ENCODE measurements at regions not wholly inside any gene's neighbourhood (a gene's known extent, or its start where the extent isn't known, plus 50 kb on each side); places are given as distances from the start of the nearest gene placed in this dataset.
"Not testable (repeated sequence)": the region's sequence is repeated elsewhere in the genome, so short reads cannot be mapped to it uniquely, and the experiment has no call there.

DNA sequence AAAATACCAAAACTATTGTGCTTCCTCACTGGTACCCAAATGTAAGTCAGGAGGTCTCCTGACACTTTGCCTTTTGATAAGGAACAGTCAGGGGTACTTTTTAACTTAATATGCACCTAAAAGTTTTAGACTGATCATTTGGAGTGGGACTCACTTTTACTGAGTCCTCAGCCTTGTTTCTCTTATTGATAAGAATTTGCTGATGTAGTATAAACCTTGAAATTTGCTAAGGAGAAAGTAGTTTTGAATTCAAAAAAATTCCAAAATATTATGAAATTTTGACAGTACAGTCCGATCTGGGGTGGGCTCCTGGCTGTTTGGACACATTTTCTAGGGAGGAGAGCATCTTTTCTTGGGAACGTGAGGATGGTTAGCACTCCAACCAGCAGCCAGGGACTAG, 91.4 kb upstream of the GATB start:
- no peak for DNase-seq (ENCODE audit: low read depth, low spot score)

DNA sequence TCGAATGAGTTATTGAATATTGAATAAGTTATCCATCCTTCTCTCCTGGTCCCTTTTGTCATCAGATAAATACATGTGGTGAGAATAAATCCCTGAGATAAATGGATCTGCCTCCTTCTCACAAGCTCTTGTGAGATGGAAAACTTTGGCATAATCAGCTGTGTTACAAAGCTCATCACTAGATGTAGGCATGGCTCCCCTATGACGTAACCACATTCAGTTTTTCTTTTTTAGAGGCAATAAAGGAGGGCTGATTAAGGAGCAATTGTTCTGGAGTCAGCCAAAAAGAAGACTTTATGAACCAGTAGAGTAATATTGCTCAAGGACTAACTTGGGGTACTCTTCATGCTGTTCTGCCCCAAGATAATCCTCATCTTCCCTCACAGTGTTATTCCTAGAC, 90.5 kb upstream of the GATB start:
- no peak for DNase-seq (ENCODE audit: low read depth, low spot score)

GRCh38 chr4:151850791-151851213, 90.0 kb upstream of the GATB start:
- no peak for DNase-seq (ENCODE audit: low read depth, low spot score)

GRCh38 chr4:151845551-151845950, 84.7 kb upstream of the GATB start:
- not testable (repeated sequence) for DNase-seq (ENCODE audit: low read depth, low spot score)

GRCh38 chr4:151842430-151843079, 81.7 kb upstream of the GATB start:
- DNase-seq (ENCODE audit: low read depth, low spot score): no peak

- no peak for DNase-seq (ENCODE audit: low read depth, low spot score)
Measured at GRCh38 chr4:151841107-151841506, 80.3 kb upstream of the GATB start.

- DNase-seq (ENCODE audit: low read depth, low spot score): no peak
Measured at GRCh38 chr4:151835467-151835866, 74.7 kb upstream of the GATB start.

DNA sequence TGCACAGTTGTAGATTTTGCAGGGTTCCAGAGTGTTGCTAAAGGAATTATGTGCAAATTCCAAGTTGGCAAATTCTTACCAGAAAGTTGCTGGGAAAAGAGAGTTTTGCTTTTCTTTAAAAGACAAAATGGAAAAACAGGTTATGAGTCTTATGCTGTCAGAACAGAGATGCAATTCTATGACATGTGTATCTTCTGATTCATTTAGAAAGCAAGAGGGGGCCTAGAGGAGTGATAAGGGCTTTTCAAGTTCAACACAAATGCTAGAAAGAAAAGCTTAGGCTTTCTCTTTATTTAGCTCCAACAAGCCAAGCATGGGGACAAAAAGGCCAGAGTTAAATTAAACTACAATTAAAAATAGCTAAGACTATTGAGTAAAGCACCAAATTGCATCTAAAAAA, 72.4 kb upstream of the GATB start:
- DNase-seq (ENCODE audit: low read depth, low spot score): no peak

- DNase-seq (ENCODE audit: low read depth, low spot score): no peak
Measured at GRCh38 chr4:151831526-151831925, 70.7 kb upstream of the GATB start.

DNA sequence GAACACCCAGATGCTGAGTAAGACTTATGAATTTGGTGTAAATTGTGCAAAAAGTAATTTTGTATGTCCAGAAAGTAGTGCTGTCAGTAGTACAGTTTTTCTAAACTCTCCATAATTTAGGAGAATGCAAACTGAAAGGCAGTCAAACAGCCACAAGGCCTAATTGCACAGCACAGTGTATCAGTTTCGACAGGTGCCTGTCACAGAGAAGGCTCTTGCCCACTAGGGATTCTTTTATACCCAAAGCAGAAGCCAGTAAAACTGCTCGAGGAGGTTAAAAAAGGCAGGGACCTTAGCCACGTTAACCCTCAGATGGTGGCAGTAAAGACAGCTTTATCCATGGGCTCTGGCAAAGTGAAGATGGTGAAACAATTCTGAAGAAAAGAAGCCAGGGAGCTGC, 69.4 kb upstream of the GATB start:
- DNase-seq (ENCODE audit: low read depth, low spot score): no peak

- no peak for DNase-seq (ENCODE audit: low read depth, low spot score)
Measured at GRCh38 chr4:151829309-151829708, 68.5 kb upstream of the GATB start.

DNA sequence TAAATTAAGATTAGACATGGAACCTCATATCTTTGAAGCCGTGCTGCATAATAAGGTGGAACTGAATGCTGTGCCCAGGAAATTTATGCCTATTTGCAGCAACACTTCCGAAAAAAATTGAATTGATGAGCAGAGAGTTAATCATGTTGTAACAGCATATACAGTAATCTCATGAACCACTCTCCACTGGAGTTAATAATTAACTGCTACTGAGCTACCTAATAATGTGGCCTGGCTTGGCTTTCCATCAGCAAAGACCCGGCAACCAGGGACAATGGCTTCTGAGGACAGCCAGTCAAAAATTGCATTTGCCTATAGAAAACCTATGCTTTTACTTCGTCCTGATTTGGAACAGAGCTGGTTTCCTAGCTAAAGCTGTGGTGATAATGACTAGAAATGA, 63.8 kb upstream of the GATB start:
- no peak for DNase-seq (ENCODE audit: low read depth, low spot score)

GRCh38 chr4:151822331-151822730, 61.5 kb upstream of the GATB start:
- DNase-seq (ENCODE audit: low read depth, low spot score): no peak

DNA sequence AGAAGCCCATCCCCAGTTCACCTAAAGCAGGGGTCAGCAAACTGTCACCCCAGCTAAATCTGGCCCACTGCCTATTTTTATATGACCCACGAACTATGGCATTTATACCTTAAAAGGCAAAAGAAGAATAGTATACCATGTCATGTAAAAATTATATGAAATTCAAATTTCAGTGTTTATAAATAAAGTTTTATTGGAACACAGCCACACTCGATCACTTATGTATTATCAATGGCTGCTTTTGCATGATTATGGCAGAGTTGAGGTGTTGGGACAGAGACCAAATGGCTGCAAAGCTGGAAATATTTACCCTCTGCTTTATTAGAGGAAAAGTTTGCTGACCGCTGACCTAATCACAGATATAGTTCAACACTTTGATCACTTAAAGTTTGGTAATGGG, 59.2 kb upstream of the GATB start:
- DNase-seq (ENCODE audit: low read depth, low spot score): no peak

GRCh38 chr4:151811403-151811802, 50.6 kb upstream of the GATB start:
- DNase-seq (ENCODE audit: low read depth, low spot score): no peak
